Liver (tissue), 2 donors: ENCODE measurements at regions not wholly inside any gene's neighbourhood (a gene's known extent, or its start where the extent isn't known, plus 50 kb on each side); places are given as distances from the start of the nearest gene placed in this dataset.

Experiments used
- CTCF ChIP-seq: fragments of 150-350 bp; IDR thresholded peaks from 2 replicates; pipeline ENCODE4 v1.5.1; 2017; ENCODE audit warnings: improper control_type of control experiment, low read depth, low read length; ENCODE audit not compliant: missing input control
- TF ChIP-seq, protein P1 (sequence below): IDR thresholded peaks from 2 replicates; pipeline ENCODE4 v1.6.1; 2016; ENCODE audit warnings: antibody characterized with exemption, mild to moderate bottlenecking
- TF ChIP-seq, protein P2 (sequence below): IDR thresholded peaks from 2 replicates; pipeline ENCODE4 v1.6.1; 2016; ENCODE audit warnings: antibody characterized with exemption
- donor health status: healthy.

- TF ChIP-seq CTCF: peak; percentile 48
- TF ChIP-seq, protein P1, sequence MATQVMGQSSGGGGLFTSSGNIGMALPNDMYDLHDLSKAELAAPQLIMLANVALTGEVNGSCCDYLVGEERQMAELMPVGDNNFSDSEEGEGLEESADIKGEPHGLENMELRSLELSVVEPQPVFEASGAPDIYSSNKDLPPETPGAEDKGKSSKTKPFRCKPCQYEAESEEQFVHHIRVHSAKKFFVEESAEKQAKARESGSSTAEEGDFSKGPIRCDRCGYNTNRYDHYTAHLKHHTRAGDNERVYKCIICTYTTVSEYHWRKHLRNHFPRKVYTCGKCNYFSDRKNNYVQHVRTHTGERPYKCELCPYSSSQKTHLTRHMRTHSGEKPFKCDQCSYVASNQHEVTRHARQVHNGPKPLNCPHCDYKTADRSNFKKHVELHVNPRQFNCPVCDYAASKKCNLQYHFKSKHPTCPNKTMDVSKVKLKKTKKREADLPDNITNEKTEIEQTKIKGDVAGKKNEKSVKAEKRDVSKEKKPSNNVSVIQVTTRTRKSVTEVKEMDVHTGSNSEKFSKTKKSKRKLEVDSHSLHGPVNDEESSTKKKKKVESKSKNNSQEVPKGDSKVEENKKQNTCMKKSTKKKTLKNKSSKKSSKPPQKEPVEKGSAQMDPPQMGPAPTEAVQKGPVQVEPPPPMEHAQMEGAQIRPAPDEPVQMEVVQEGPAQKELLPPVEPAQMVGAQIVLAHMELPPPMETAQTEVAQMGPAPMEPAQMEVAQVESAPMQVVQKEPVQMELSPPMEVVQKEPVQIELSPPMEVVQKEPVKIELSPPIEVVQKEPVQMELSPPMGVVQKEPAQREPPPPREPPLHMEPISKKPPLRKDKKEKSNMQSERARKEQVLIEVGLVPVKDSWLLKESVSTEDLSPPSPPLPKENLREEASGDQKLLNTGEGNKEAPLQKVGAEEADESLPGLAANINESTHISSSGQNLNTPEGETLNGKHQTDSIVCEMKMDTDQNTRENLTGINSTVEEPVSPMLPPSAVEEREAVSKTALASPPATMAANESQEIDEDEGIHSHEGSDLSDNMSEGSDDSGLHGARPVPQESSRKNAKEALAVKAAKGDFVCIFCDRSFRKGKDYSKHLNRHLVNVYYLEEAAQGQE: no peak
- TF ChIP-seq, protein P2, sequence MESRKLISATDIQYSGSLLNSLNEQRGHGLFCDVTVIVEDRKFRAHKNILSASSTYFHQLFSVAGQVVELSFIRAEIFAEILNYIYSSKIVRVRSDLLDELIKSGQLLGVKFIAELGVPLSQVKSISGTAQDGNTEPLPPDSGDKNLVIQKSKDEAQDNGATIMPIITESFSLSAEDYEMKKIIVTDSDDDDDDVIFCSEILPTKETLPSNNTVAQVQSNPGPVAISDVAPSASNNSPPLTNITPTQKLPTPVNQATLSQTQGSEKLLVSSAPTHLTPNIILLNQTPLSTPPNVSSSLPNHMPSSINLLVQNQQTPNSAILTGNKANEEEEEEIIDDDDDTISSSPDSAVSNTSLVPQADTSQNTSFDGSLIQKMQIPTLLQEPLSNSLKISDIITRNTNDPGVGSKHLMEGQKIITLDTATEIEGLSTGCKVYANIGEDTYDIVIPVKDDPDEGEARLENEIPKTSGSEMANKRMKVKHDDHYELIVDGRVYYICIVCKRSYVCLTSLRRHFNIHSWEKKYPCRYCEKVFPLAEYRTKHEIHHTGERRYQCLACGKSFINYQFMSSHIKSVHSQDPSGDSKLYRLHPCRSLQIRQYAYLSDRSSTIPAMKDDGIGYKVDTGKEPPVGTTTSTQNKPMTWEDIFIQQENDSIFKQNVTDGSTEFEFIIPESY: no peak
Observed at GRCh38 chr13:30551189-30551588, 66.5 kb upstream of the USPL1 start.
